Gastroesophageal sphincter (tissue), 4 donors: ENCODE measurements at regions not wholly inside any gene's neighbourhood (a gene's known extent, or its start where the extent isn't known, plus 50 kb on each side); places are given as distances from the start of the nearest gene placed in this dataset.

ENCODE experiments used
- ATAC-seq: fragments of 150-250 bp; one replicate; pipeline ENCODE4 v1.9.1; 2016; ENCODE audit warnings: mild to moderate bottlenecking, moderate library complexity
- H3K27ac ChIP-seq, 4 donors: fragments of 200-600 bp; sonication (generic) in 3 of 4; 1 replicate in 3 of 4; 2 replicates in 1 of 4; pipeline ENCODE4 v1.5.1; 2016 to 2019
- H3K27me3 ChIP-seq: fragments of 200-600 bp; sonication (generic); one replicate; pipeline ENCODE4 v1.5.1; 2019
- H3K36me3 ChIP-seq, 2 donors: fragments of 200-600 bp; sonication (generic); one replicate each; pipeline ENCODE4 v1.5.1; 2019; ENCODE audit warnings: control low read depth in 1 of 2
- H3K4me1 ChIP-seq, 3 donors: fragments of 200-600 bp; sonication (generic); 1 replicate in 2 of 3; 2 replicates in 1 of 3; pipeline ENCODE4 v1.5.1; 2016 to 2019; ENCODE audit warnings: control low read depth in 2 of 3
- H3K4me3 ChIP-seq, 2 donors: fragments of 200-600 bp; sonication (generic); one replicate each; pipeline ENCODE4 v1.5.1; 2019; ENCODE audit warnings: mild to moderate bottlenecking in 1 of 2, moderate library complexity in 1 of 2
- H3K9me3 ChIP-seq, 3 donors: fragments of 200-600 bp; sonication (generic); one replicate each; pipeline ENCODE4 v1.5.1; 2017 to 2019; ENCODE audit warnings: control low read depth in 2 of 3
- CTCF ChIP-seq, 4 experiments: fragments of 200-600 bp in 2 of 4; fragments of 450-650 bp in 2 of 4; sonication (generic) in 1 of 4; IDR thresholded peaks; one replicate each; pipeline ENCODE4 v1.5.1; 2017 to 2019; ENCODE audit warnings: antibody characterized with exemption in 4 of 4, mild to moderate bottlenecking in 2 of 4, moderate library complexity in 2 of 4
- EP300 ChIP-seq: sonication (generic); formaldehyde crosslinking; IDR thresholded peaks from one replicate; pipeline ENCODE4 v1.6.1; 2017; ENCODE audit warnings: antibody characterized with exemption, mild to moderate bottlenecking
- POLR2A ChIP-seq, 2 donors: fragments of 450-650 bp; IDR thresholded peaks; one replicate each; pipeline ENCODE4 v1.6.1; 2017; ENCODE audit warnings: antibody characterized with exemption in 2 of 2, mild to moderate bottlenecking in 2 of 2, moderate library complexity in 1 of 2
- POLR2AphosphoS5 ChIP-seq: sonication (generic); formaldehyde crosslinking; IDR thresholded peaks from one replicate; pipeline ENCODE4 v1.6.1; 2017; ENCODE audit warnings: antibody characterized with exemption
- WGBS, 2 donors: methylation state at CpG; one replicate each; pipeline ENCODE4 v1.1.5; 2018; ENCODE audit warnings: low coverage in 1 of 2; 5-methylcytosine and 5-hydroxymethylcytosine counted together

- 43% methylated on average over 2 of the region's 2 CpGs; no CpG with 5 or more reads in 1 of the 2 donors for WGBS, 2 donors
- H3K9me3 ChIP-seq, result no peaks in the 10 kb centered on the region
- no peaks in the 10 kb centered on the region for H3K4me1 ChIP-seq
- ATAC-seq, result no peak
- TF ChIP-seq POLR2A (IDR thresholded peaks at IDR 0.05), result no peak
- TF ChIP-seq EP300, result no peak
- no peak for TF ChIP-seq POLR2AphosphoS5
- H3K4me3 ChIP-seq, result no peak overlapping the region
- peaks cover 7% of the 10 kb centered on the region for H3K27me3 ChIP-seq
- H3K36me3 ChIP-seq, result no peaks in the 10 kb centered on the region
- H3K27ac ChIP-seq, result no peak overlapping the region
Measured at GRCh38 chr12:126989532-126989931, 1277.4 kb upstream of the TMEM132C start.

- Histone ChIP-seq H3K4me1 (no peaks in the 10 kb centered on the region), H3K36me3 (no peaks in the 10 kb centered on the region), H3K9me3 (no peaks in the 10 kb centered on the region), H3K27me3 (peaks cover 7% of the 10 kb centered on the region), H3K27ac (no peak overlapping the region), H3K4me3 (no peak overlapping the region)
- no peak for ATAC-seq
- WGBS, 2 donors, result 58 to 91% methylated on average over 2 to 4 of the region's 9 CpGs
- TF ChIP-seq CTCF (IDR thresholded peaks at IDR 0.05) (no peak), EP300 (no peak)
Measured at GRCh38 chr12:126993898-126994297, 1273.1 kb upstream of the TMEM132C start.

- WGBS, 2 donors, result 83 to 100% methylated on average over 1 to 4 of the region's 4 CpGs
- H3K9me3 ChIP-seq, result no peaks in the 10 kb centered on the region
- H3K27ac ChIP-seq, result no peak overlapping the region
- TF ChIP-seq POLR2AphosphoS5 (no peak), CTCF (IDR thresholded peaks at IDR 0.05) (no peak)
- no peak overlapping the region for H3K4me3 ChIP-seq
- H3K27me3 ChIP-seq, result peaks cover 7% of the 10 kb centered on the region
- H3K36me3 ChIP-seq, result no peaks in the 10 kb centered on the region
- no peaks in the 10 kb centered on the region for H3K4me1 ChIP-seq
- ATAC-seq, result no peak
Measured at GRCh38 chr12:126994599-126994998, 1272.4 kb upstream of the TMEM132C start.

- H3K36me3 ChIP-seq, result no peaks in the 10 kb centered on the region
- no peak for ATAC-seq
- H3K27me3 ChIP-seq, result peaks cover 14% of the 10 kb centered on the region
- no peaks in the 10 kb centered on the region for H3K9me3 ChIP-seq
- TF ChIP-seq POLR2AphosphoS5 (no peak), POLR2A (IDR thresholded peaks at IDR 0.05) (no peak), CTCF (IDR thresholded peaks at IDR 0.05) (no peak), EP300 (no peak)
- 92 to 94% methylated on average over 4 of the region's 4 CpGs for WGBS, 2 donors
- H3K4me3 ChIP-seq, result no peak overlapping the region
- no peak overlapping the region for H3K27ac ChIP-seq
- H3K4me1 ChIP-seq, result no peaks in the 10 kb centered on the region
Measured at GRCh38 chr12:126998031-126998430, 1268.9 kb upstream of the TMEM132C start.

GRCh38 chr12:126998747-126999285 lies 1268.2 kb upstream of the TMEM132C start:
- ATAC-seq, result no peak

More at GRCh38 chr12:126998747-126999285, 1268.2 kb upstream of the TMEM132C start:
- Histone ChIP-seq H3K27ac (no peak overlapping the region), H3K36me3 (no peaks in the 10 kb centered on the region), H3K4me3 (no peak overlapping the region), H3K4me1 (no peaks in the 10 kb centered on the region), H3K27me3 (peaks cover 12% of the 10 kb centered on the region), H3K9me3 (no peaks in the 10 kb centered on the region)
- TF ChIP-seq POLR2AphosphoS5, result no peak
- TF ChIP-seq EP300, result no peak
- no peak for TF ChIP-seq CTCF (IDR thresholded peaks at IDR 0.05)
- TF ChIP-seq POLR2A (IDR thresholded peaks at IDR 0.05), result no peak
- WGBS, 2 donors, result 51 to 78% methylated on average over 7 to 8 of the region's 10 CpGs
